NCI-H510A (cell line): ENCODE measurements at regions not wholly inside any gene's neighbourhood (a gene's known extent, or its start where the extent isn't known, plus 50 kb on each side); places are given as distances from the start of the nearest gene placed in this dataset.
"Not testable (repeated sequence)": the region's sequence is repeated elsewhere in the genome, so short reads cannot be mapped to it uniquely, and the experiment has no call there.

ENCODE experiments used
- DNase-seq: peaks from one replicate; lab custom pipeline; 2025; lab: John Stamatoyannopoulos, UW

DNA sequence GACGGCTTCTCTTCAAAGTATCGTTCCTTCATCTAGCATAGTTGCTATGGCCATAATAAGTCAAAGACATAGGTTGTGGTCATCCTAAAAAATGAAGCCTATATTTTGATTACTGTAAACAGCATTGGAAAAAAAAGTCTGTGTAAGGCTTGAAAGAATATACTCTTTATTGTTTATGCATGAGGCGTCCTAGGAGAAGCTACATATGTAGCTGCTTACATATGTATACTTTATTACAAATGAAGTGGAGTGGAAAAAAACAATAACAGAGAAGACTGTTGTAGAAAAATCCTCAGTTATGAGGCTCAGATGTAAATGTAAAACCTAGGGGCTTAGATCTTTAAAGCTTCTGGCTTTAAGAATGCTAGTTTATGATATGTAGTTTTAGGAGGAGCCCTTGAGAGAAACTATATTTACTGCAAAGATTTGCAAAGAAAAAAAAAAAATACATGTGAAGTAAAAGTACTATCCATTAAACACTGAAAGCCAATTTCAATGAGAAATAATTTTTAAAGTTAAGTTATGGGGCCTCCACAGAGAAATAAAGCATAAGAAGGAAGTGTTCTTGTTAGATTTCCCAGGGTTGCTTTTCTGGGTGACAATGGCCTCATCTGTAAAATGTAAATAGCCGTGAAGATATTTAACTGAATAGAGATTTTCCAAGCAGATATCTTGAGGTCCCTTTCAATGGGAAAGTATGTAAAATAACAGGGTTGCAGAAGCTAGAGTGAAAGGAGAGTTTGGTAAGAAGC lies 598.2 kb downstream of the TRIML1 start:
- DNase-seq = no peak

GRCh38 chr4:188738290-188738689 lies 599.0 kb downstream of the TRIML1 start:
- DNase-seq = not testable (repeated sequence)

- DNase-seq = not testable (repeated sequence)
Measured at GRCh38 chr4:188740172-188740571, 600.9 kb downstream of the TRIML1 start.

DNA sequence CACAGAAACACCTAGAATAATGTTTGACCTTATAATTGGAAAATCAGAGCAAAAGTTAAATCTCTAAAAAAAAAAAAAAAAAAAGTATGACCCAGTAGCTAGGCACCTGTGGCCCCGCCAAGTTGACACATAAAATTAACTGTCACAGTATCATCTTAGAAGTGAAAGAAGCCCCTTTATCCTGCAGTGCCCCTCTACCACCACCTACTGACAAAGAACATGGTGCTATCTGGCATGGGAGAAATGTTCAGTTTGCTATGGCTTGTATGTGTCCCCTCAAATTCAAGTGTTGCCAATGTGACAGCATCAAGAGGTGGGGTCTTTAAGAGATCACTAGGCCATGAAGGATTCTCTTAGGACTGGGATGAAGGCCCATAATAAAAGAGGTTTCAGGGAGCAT lies 601.5 kb downstream of the TRIML1 start:
- not testable (repeated sequence) for DNase-seq

DNA sequence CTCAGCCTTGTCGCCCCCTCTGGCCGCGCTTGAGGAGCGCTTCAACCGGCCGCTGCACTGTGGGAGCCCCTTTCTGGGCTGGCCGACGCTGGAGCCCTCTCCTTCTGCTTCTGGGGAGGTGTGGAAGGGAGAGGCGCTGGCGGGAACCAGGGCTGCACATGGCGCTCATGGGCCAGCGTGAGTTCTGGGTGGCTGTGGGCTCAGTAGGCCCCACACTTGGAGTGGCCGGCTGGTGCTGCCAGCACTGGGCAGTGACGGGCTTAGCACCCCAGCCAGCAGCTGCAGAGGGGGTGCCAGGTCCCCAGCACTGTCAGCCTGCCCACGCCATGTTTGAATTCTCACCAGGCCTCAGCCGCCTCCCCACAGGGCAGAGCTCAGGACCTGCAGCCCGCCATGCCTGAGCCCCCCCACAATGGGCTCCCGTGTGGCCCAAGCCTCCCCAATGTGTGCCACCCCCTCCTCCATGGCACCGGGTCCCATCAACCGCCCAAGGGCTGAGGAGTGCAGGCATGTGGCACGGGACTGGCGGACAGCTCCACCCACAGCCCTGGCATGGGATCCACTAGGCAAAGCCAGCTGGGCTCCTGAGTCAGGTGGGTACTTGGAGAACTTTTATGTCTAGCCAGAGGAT lies 615.2 kb downstream of the TRIML1 start:
- no peak for DNase-seq

DNA sequence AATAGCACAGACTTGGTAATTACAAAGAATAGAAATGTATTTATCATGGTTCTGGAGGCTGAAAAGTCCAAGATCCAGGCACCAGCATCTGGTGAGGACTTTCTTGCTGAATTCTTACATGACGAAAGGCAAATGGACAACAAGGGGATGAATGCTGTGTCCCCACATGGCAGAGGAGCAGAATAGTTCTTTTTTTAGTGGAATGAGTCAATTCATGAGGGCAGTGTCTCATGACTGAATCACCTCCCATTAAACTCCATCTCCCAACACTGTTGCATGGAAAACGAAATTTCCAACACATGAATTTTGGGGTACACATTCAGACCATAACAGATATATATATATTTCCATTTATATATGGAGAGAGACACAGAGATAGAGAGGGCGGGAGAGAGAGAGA lies 628.3 kb downstream of the TRIML1 start:
- DNase-seq = no peak

- no peak for DNase-seq
Measured at GRCh38 chr4:188778905-188779304, 639.7 kb downstream of the TRIML1 start.

DNA sequence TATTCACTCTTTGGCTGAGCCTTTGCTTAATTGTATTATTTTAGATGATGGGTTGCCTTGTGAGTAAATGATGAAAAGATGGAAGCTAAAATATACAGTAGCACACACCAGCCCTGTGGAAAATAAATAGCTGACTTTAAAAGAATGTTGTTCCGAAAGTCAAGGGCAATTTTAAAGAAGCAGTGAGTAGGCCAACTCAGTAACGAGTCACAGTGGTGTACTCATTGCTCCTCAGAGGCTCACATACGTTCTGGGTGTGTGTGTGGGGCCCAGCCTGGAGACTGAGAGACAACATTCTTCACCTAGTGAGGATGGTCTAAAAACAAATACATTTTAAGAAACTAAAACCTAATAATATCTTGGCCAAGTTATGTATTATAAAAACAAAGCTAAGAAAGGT lies 640.3 kb downstream of the TRIML1 start:
- DNase-seq = no peak

GRCh38 chr4:188780028-188780427 lies 640.8 kb downstream of the TRIML1 start:
- no peak for DNase-seq

DNA sequence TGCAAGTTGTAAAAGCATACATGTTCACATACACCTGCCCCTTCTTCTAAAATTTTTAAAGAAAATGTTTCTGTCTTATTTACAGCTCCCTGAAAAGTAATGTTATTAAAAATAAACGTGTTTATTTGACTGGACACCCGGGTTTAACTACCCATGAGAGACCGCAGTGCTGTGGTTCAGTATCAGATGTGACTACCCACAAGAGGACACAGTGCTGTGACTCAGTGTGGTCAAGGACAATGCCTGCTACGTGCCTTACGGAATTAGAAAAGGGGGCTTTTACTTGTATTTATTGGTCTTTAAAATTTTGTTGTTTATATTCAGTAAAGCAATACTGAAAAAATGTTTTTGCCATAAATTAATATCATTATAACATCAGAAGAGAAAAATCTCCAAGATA lies 641.4 kb downstream of the TRIML1 start:
- DNase-seq = no peak

- no peak for DNase-seq
Measured at GRCh38 chr4:188781655-188782054, 642.4 kb downstream of the TRIML1 start.

DNA sequence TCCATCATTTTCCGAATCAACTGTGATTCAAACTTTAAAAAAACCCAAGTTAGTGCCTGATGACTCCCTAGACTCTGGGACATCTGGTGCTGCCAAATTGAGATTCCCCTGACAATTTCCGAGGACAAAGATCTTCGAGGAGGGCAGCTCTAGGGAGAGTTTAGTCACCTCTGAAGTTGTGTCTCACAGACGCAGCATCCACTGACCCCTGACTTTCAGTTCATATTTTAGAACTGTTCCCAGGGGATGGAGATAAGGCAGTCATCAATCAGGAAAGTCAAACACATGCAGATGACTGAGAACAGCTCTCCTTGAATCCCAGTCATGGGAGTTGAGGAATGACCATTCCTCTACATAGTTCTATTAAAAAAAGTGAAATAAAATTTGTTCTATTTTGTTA lies 643.9 kb downstream of the TRIML1 start:
- DNase-seq = no peak

- DNase-seq = no peak
Measured at GRCh38 chr4:188783606-188784160, 644.4 kb downstream of the TRIML1 start.

DNA sequence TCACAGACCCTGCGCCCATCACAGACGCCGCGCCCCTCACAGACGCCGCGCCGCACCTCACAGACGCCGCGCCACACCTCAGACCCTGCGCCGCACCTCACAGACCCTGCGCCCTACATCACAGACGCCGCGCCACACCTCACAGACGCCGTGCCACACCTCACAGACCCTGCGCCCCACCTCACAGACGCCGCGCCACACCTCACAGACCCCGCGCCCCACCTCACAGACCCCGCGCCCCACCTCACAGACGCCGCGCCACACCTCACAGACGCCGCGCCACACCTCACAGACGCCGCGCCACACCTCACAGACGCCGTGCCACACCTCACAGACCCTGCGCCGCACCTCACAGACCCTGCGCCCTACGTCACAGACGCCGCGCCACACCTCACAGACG lies 657.4 kb downstream of the TRIML1 start:
- not testable (repeated sequence) for DNase-seq

DNA sequence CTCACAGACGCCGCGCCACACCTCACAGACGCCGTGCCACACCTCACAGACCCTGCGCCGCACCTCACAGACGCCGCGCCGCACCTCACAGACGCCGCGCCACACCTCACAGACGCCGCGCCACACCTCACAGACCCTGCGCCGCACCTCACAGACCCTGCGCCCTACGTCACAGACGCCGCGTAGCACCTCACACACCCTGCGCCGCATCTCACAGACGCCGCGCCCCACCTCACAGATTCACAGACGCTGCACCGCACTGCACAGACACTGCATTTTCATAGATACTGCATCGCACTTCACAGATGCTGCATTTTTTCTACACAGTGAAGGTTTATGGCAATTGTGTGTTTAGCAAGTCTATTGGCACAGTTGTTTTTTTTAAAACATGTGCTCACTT lies 657.8 kb downstream of the TRIML1 start:
- DNase-seq = not testable (repeated sequence)

- no peak for DNase-seq
Measured at GRCh38 chr4:188804861-188805260, 665.6 kb downstream of the TRIML1 start.

- no peak for DNase-seq
Measured at GRCh38 chr4:188811121-188811520, 671.9 kb downstream of the TRIML1 start.

DNA sequence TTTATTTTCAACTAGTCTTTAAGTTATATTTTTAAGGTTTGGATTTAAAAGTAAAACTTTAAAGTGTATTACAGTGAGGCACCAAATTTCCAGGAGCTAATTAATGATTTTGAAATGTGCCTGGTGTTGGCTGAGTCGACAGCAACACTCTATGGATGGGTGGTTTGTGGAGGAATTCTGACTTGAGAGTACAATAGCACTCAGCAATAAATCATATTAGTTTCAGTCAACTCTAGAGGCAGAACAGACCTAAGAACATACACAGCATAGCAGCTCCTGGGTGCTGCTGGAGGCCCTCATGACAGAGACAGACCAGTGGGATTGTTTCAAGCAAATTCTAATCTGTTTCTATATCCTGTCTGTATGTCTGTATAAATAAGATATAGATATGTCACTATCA lies 673.4 kb downstream of the TRIML1 start:
- no peak for DNase-seq

GRCh38 chr4:188818300-188818699 lies 679.1 kb downstream of the TRIML1 start:
- no peak for DNase-seq

GRCh38 chr4:188819233-188819632 lies 680.0 kb downstream of the TRIML1 start:
- DNase-seq = no peak

DNA sequence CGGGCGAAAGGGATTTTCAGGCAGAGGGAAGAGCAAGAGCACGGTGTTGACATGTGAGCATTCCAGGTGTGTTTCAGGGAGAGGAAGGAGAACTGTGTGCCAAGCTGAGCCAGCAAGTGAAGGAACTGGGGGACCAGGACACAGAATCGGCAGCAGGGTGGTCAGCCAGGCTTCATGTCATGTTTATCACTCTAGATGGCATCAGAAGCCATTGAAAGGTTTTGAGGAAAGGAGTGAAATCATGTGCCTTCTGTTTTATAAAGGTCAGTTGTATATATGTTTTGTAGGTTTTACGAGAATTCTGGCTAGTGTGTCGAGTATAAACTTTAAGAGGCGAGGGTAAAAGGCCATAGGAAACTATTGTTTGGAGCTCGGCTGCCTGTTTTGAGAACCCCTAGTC lies 682.3 kb downstream of the TRIML1 start:
- no peak for DNase-seq

GRCh38 chr4:188822698-188823097 lies 683.5 kb downstream of the TRIML1 start:
- no peak for DNase-seq

DNA sequence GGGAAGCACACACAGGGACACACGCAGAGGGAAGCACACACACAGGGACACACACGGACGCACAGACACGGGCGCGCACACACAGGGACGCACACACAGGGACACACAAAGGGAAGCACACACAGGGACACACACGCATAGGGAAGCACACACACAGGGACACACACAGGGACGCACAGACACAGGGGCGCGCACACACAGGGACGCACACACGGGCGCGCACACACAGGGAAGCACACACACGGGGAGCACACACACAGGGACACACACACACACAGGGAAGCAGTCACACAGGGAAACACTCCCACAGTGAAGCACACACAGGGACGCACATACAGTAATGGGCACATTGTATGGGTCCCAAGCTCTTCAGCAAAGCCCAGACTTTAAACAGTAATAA lies 685.3 kb downstream of the TRIML1 start:
- DNase-seq = no peak

DNA sequence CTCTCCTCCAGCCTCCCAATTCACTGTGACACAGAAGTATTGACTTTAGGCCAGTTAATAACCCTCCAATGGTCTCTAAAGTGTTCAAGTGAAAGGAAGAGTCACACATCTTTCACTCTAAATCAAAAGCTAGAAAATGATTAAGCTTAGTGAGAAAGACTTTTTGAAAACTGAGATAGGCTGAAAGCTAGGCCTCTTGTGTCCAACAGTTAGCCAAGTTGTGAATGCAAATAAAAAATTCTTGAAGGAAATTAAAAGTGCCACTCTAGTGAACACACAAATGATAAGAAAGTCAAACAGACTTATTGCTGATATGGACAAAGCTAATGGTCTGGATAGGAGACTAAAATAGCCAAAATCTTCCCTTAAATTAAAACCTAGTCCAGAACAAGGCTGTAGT lies 687.2 kb downstream of the TRIML1 start:
- no peak for DNase-seq
